HG03097 (cell line): ENCODE measurements at regions not wholly inside any gene's neighbourhood (a gene's known extent, or its start where the extent isn't known, plus 50 kb on each side); places are given as distances from the start of the nearest gene placed in this dataset.

Source experiments
- ATAC-seq: cut with Tn5 transposase; IDR thresholded peaks from one replicate; pipeline ENCODE4 v1.9.1; 2021; ENCODE audit not compliant: unreplicated experiment, low FRiP score

GRCh38 chr13:74452881-74453280, 318.7 kb upstream of the KLF12 start:
- ATAC-seq = no peak

- ATAC-seq = no peak
Measured at GRCh38 chr13:74452176-74452575, 318.0 kb upstream of the KLF12 start.

- no peak for ATAC-seq
Measured at GRCh38 chr13:74450964-74451363, 316.8 kb upstream of the KLF12 start.

- ATAC-seq = no peak
Measured at GRCh38 chr13:74450525-74450845, 316.3 kb upstream of the KLF12 start.

GRCh38 chr13:74449811-74450524, 315.8 kb upstream of the KLF12 start:
- no peak for ATAC-seq

- no peak for ATAC-seq
Measured at GRCh38 chr13:74444864-74445479, 310.8 kb upstream of the KLF12 start.

GRCh38 chr13:74444161-74444571, 310.0 kb upstream of the KLF12 start:
- no peak for ATAC-seq

GRCh38 chr13:74443631-74444030, 309.4 kb upstream of the KLF12 start:
- ATAC-seq = no peak

- no peak for ATAC-seq
Measured at GRCh38 chr13:74442751-74443150, 308.5 kb upstream of the KLF12 start.

- no peak for ATAC-seq
Measured at GRCh38 chr13:74438901-74439300, 304.7 kb upstream of the KLF12 start.

GRCh38 chr13:74434782-74435181, 300.6 kb upstream of the KLF12 start:
- ATAC-seq = no peak

- ATAC-seq = no peak
Measured at GRCh38 chr13:74424455-74424854, 290.3 kb upstream of the KLF12 start.

GRCh38 chr13:74423434-74423833, 289.2 kb upstream of the KLF12 start:
- no peak for ATAC-seq

- no peak for ATAC-seq
Measured at GRCh38 chr13:74414458-74414857, 280.3 kb upstream of the KLF12 start.

GRCh38 chr13:74413482-74413881, 279.3 kb upstream of the KLF12 start:
- no peak for ATAC-seq

- no peak for ATAC-seq
Measured at GRCh38 chr13:74409551-74409950, 275.3 kb upstream of the KLF12 start.

GRCh38 chr13:74406420-74406819, 272.2 kb upstream of the KLF12 start:
- ATAC-seq = no peak

GRCh38 chr13:74398599-74398998, 264.4 kb upstream of the KLF12 start:
- ATAC-seq = no peak

GRCh38 chr13:74389056-74389455, 254.9 kb upstream of the KLF12 start:
- no peak for ATAC-seq

- ATAC-seq = no peak
Measured at GRCh38 chr13:74388626-74389025, 254.4 kb upstream of the KLF12 start.

GRCh38 chr13:74372511-74372910, 238.3 kb upstream of the KLF12 start:
- ATAC-seq = no peak

- no peak for ATAC-seq
Measured at GRCh38 chr13:74367193-74367592, 233.0 kb upstream of the KLF12 start.

GRCh38 chr13:74361274-74361673, 227.1 kb upstream of the KLF12 start:
- ATAC-seq = no peak
